ENCODE measurements at regions not wholly inside any gene's neighbourhood (a gene's known extent, or its start where the extent isn't known, plus 50 kb on each side); places are given as distances from the start of the nearest gene placed in this dataset.
A peak's percentile ranks its signal among the peaks of the same experiment; 100 is the strongest.

DNA sequence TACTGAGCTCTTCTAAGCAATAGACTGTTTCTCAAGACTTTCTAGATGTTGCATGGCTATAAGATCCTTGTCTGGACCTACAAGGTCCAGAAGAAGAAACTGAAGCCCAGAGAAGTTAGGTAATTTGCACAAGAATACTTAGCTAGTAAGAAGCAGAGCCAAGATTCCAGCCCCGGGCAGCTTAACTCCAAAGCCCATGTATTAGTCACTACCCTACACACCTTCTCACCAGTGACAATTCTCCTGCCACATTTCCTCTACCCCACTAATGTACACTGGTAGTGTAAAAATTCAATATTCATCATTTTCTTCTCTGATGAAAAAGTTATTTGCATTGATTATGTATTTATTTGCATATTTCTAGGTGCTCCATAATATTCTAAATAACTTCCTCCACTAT lies 95.5 kb upstream of the CREB1 start:
- Mint-ChIP-seq H3K27me3 (ENCODE audit: low read depth, unreplicated experiment) (no peaks in the 10 kb centered on the region), H3K4me1 (ENCODE audit: low read depth, unreplicated experiment) (peaks cover 11% of the 10 kb centered on the region), H3K27ac (ENCODE audit: unreplicated experiment) (no peak overlapping the region), H3K36me3 (ENCODE audit: low read depth, unreplicated experiment) (no peaks in the 10 kb centered on the region), H3K4me3 (ENCODE audit: unreplicated experiment) (no peak overlapping the region), H3K9me3 (ENCODE audit: unreplicated experiment) (peaks cover 3% of the 10 kb centered on the region)
- Histone ChIP-seq H3K27ac (ENCODE audit: low read depth, low read length) (no peak overlapping the region), H3K79me2 (ENCODE audit: insufficient read depth, low read length) (no peaks in the 10 kb centered on the region), H3K4me3 (ENCODE audit: insufficient read depth, low read depth, low read length) (no peak overlapping the region), H4K20me1 (ENCODE audit: insufficient read depth, low read length) (no peaks in the 10 kb centered on the region), H3K27me3 (ENCODE audit: insufficient read depth, low read length) (no peaks in the 10 kb centered on the region), H3K9me3 (ENCODE audit: insufficient read depth, low read depth, low read length) (no peaks in the 10 kb centered on the region), H3K4me2 (ENCODE audit: low read length) (no peak overlapping the region), H3K4me1 (ENCODE audit: insufficient read depth, low read length) (no peaks in the 10 kb centered on the region), H3K9ac (ENCODE audit: low read length) (no peak overlapping the region), H2AFZ (ENCODE audit: low read depth, low read length) (no peak overlapping the region), H3K36me3 (ENCODE audit: insufficient read depth, low read length) (no peaks in the 10 kb centered on the region)
- FAIRE-seq (no peak), DNase-seq (ENCODE audit: low read depth) (peak; percentile 8)
- TF ChIP-seq, protein P1, sequence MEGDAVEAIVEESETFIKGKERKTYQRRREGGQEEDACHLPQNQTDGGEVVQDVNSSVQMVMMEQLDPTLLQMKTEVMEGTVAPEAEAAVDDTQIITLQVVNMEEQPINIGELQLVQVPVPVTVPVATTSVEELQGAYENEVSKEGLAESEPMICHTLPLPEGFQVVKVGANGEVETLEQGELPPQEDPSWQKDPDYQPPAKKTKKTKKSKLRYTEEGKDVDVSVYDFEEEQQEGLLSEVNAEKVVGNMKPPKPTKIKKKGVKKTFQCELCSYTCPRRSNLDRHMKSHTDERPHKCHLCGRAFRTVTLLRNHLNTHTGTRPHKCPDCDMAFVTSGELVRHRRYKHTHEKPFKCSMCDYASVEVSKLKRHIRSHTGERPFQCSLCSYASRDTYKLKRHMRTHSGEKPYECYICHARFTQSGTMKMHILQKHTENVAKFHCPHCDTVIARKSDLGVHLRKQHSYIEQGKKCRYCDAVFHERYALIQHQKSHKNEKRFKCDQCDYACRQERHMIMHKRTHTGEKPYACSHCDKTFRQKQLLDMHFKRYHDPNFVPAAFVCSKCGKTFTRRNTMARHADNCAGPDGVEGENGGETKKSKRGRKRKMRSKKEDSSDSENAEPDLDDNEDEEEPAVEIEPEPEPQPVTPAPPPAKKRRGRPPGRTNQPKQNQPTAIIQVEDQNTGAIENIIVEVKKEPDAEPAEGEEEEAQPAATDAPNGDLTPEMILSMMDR (IDR thresholded peaks at IDR 0.05; ENCODE audit: insufficient read depth, low read depth, low read length) = no peak
- no peak for TF ChIP-seq EZH2 (IDR thresholded peaks at IDR 0.05; ENCODE audit: insufficient read depth, low read length)

GRCh38 chr2:207434899-207435465 lies 94.8 kb upstream of the CREB1 start:
- Mint-ChIP-seq H3K27me3 (ENCODE audit: low read depth, unreplicated experiment) (no peaks in the 10 kb centered on the region), H3K9me3 (ENCODE audit: unreplicated experiment) (peaks cover 3% of the 10 kb centered on the region), H3K4me1 (ENCODE audit: low read depth, unreplicated experiment) (peaks cover 11% of the 10 kb centered on the region), H3K36me3 (ENCODE audit: low read depth, unreplicated experiment) (no peaks in the 10 kb centered on the region), H3K27ac (ENCODE audit: unreplicated experiment) (no peak overlapping the region), H3K4me3 (ENCODE audit: unreplicated experiment) (no peak overlapping the region)
- H3K36me3 ChIP-seq (ENCODE audit: insufficient read depth, low read length) = no peaks in the 10 kb centered on the region
- H3K4me2 ChIP-seq (ENCODE audit: low read length) = no peak overlapping the region
- FAIRE-seq = no peak
- H3K9ac ChIP-seq (ENCODE audit: low read length) = no peak overlapping the region
- H3K27me3 ChIP-seq (ENCODE audit: insufficient read depth, low read length) = no peaks in the 10 kb centered on the region
- no peaks in the 10 kb centered on the region for H3K9me3 ChIP-seq (ENCODE audit: insufficient read depth, low read depth, low read length)
- no peak overlapping the region for H2AFZ ChIP-seq (ENCODE audit: low read depth, low read length)
- no peaks in the 10 kb centered on the region for H3K79me2 ChIP-seq (ENCODE audit: insufficient read depth, low read length)
- no peaks in the 10 kb centered on the region for H4K20me1 ChIP-seq (ENCODE audit: insufficient read depth, low read length)
- TF ChIP-seq, protein P1 (IDR thresholded peaks at IDR 0.05; ENCODE audit: insufficient read depth, low read depth, low read length) = no peak
- no peaks in the 10 kb centered on the region for H3K4me1 ChIP-seq (ENCODE audit: insufficient read depth, low read length)
- H3K27ac ChIP-seq (ENCODE audit: low read depth, low read length) = no peak overlapping the region
- no peak overlapping the region for H3K4me3 ChIP-seq (ENCODE audit: insufficient read depth, low read depth, low read length)
- no peak for DNase-seq (ENCODE audit: low read depth)

DNA sequence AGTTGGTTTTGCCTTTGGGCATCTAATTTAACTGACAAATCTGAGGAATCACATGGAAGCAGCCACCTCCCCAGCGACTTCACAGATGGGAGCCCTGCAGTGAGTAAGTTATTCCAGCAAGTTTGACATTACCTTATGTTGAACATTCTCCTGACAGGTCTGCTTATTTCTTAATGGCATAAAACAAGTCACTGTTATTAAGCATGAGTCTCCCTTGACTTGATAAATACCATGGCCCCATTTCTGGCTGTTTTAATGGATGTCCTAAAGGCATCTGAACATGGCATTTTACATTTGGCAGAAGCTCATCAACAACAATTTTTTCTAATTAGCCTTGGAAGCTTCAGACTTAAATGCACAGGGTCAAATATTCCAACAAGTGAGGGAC lies 92.6 kb upstream of the CREB1 start:
- DNase-seq (ENCODE audit: low read depth) (no peak), FAIRE-seq (no peak)
- H3K4me1 ChIP-seq (ENCODE audit: insufficient read depth, low read length) = no peaks in the 10 kb centered on the region
- Mint-ChIP-seq H3K27me3 (ENCODE audit: low read depth, unreplicated experiment) (no peaks in the 10 kb centered on the region), H3K4me3 (ENCODE audit: unreplicated experiment) (no peak overlapping the region), H3K27ac (ENCODE audit: unreplicated experiment) (no peak overlapping the region), H3K36me3 (ENCODE audit: low read depth, unreplicated experiment) (no peaks in the 10 kb centered on the region), H3K9me3 (ENCODE audit: unreplicated experiment) (peaks cover 3% of the 10 kb centered on the region), H3K4me1 (ENCODE audit: low read depth, unreplicated experiment) (peaks cover 11% of the 10 kb centered on the region)
- TF ChIP-seq, protein P1 (IDR thresholded peaks at IDR 0.05; ENCODE audit: insufficient read depth, low read depth, low read length) = no peak
- TF ChIP-seq EZH2 (IDR thresholded peaks at IDR 0.05; ENCODE audit: insufficient read depth, low read length) = no peak
- H3K4me2 ChIP-seq (ENCODE audit: low read length) = no peak overlapping the region
- H3K27me3 ChIP-seq (ENCODE audit: insufficient read depth, low read length) = no peaks in the 10 kb centered on the region
- H3K9me3 ChIP-seq (ENCODE audit: insufficient read depth, low read depth, low read length) = no peaks in the 10 kb centered on the region
- H2AFZ ChIP-seq (ENCODE audit: low read depth, low read length) = no peak overlapping the region
- no peaks in the 10 kb centered on the region for H3K36me3 ChIP-seq (ENCODE audit: insufficient read depth, low read length)
- no peak overlapping the region for H3K27ac ChIP-seq (ENCODE audit: low read depth, low read length)
- no peaks in the 10 kb centered on the region for H4K20me1 ChIP-seq (ENCODE audit: insufficient read depth, low read length)
- H3K79me2 ChIP-seq (ENCODE audit: insufficient read depth, low read length) = no peaks in the 10 kb centered on the region
- no peak overlapping the region for H3K4me3 ChIP-seq (ENCODE audit: insufficient read depth, low read depth, low read length)
- no peak overlapping the region for H3K9ac ChIP-seq (ENCODE audit: low read length)
